ENCODE measurements at regions not wholly inside any gene's neighbourhood (a gene's known extent, or its start where the extent isn't known, plus 50 kb on each side); places are given as distances from the start of the nearest gene placed in this dataset.

DNA sequence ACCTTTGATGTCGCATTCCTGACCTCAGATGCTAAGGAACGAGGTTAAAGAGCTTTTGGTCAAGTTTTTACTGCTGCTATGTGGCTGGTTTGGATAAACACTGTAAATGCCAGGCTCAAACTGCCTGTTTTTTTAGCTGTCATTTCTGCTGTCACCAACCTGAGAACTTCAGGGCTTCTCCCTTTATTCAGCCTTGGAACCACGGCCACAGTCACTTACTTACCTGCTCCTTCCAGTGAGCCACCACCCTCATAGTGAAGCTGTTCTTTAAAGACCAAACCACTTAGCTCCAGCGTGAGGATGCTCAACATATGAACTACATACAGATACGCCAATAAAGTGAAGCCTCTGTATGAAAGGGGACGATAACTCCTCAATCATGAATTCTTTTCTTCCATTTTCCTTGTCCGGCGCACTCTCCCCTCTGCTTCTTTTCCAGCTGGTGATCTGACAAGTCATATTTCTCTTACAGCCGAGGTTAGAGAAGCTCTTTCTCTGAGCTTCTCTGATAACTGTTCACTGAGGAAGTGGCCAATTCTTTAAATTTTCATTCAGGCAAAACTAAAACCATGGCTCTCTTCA, 152.8 kb upstream of the ANK2 start:
- no peak for DNase-seq

- DNase-seq: no peak
Measured at GRCh38 chr4:112897543-112897942, 151.9 kb upstream of the ANK2 start.

DNA sequence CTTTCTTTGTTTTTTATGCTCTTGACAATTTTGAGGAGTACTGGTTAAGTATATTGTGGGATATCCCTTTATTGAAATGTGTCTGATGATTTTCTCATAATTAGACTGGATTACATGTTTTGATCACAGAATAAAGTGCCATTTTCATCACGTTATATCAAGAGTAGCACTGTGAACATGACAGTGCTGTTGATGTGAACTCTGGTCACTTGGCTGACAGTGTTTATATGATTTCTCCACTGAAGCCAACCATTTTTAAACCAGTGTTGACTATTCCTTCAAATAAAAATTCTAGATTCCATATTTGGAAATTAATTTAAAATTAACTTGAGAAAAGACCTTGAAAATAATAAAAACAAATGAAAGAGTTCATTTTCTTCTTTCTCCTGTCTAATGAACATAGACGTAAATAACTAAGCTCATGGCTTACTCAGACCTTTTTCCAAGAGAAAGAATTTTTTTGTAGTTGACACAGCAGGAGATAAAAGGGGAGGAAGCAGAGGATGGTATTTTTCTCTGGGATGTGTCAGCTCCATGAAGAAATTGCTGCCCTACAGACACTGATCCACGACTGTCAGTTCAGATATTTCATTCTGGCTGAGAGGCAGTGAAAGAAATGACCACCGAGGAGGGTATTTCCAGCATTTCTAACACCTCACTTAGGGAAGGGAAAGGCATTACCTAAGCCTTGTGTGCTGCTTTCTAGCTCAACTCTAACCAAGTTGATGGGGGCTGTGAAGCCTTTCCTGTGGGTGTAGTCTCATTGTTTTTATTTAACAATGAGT, 150.9 kb upstream of the ANK2 start:
- DNase-seq: no peak

GRCh38 chr4:112900416-112900815, 149.0 kb upstream of the ANK2 start:
- DNase-seq: no peak

DNA sequence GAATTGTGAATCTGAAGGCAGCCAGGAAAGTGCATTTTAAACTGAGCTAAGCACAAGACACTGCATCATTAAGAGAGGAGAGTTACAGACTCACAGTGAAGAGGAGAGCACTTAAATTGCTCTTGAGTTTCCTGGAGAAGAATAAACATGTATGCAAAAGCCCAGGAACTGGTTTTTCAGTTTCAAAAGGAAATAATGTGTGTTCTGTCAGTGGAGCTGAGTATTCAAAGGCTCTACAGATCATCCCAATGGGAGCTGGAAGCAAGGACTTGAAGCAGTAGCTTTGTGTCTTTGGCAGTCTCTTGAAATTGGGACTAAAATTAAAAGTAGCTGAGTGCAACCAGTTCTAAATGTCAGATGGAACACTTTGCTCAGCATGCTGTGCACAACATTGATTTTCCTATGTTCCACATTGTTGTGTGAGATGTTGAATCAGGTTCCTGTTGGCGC, 147.5 kb upstream of the ANK2 start:
- DNase-seq: no peak

DNA sequence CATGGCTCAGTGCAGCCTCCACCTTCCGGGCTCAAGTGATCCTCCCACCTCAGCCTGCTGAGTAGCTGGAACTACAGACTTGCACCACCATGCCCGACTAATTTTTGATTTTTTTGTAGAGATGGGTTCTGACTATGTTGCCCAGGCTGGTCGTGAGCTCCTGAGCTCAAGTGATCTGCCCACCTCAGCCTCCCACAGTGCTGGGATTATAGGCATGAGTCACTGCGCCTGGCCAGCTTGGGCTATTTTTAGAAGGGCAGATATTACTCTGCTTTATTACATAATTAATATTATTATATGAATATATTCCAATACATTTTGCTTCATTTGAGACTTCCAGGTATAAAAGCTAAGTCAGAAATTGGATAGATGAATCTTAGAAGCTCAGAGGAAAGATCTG, 143.7 kb upstream of the ANK2 start:
- DNase-seq: no peak

DNA sequence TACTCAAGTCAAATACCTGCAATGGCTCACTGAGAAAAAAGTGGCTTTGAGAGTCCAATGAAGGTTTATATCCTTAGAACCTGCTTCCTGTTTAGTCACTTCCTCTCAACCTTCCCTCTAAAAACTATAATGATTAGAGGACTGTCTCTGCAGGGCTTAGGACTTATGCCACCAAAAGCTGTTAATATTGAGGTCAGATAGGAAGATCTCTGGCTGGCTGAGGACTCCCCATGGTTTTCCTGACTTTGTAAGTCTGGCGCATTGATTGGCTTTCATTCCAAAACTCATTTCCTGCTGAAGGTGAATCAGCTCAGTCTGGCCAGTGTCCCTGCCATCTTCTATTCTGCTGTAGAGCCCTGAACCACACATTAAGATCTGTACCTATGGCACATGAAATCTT, 140.9 kb upstream of the ANK2 start:
- no peak for DNase-seq

DNA sequence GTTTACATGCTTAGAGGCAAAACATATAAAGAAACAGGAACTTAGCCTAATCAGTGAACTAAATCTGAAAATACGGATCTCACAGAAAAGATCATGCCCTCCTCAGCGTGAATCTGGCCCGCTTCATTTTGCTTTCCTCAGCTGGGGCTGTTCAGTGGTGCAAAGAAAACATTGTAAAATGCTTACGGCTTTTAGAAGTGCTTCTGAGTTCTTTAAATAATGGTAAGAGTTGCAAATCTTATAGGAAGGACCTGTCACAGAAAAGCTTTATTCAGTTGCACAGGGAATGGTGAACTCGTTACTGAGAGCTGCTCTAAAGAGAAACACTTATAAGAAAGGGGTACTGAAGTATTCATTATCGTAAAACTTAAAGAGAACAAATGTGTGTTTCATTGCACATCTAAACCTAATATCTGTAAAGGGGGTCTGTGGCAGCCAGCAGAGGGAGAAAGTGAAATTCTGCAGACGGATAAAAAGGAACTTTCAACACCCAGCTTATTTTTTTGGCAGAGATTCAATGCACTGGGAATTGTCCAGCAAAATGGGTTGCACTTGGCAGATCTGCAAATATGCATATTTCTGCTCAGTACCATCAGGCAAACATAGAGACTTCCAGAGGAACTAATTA, 139.2 kb upstream of the ANK2 start:
- DNase-seq: no peak

- DNase-seq: no peak
Measured at GRCh38 chr4:112916868-112917267, 132.6 kb upstream of the ANK2 start.

DNA sequence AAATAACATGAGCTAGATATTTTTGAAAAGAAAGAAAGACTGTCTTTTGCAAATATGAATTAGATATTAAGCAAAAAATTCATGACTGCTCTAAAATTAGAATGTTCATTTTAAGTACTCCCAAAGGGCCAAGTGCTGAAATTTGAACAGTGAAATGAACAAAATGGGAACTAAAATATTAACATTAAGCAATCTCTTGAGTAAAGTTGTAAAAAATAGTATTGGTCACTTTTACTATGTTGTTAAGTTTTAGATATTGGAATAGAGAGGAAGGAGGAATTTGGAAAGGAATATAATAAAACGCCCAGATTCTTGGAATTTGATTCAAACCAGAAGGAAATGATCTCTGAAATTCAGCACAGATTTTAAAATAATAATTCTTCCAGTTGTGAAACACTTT, 125.9 kb upstream of the ANK2 start:
- no peak for DNase-seq

- DNase-seq: no peak
Measured at GRCh38 chr4:112926819-112927218, 122.6 kb upstream of the ANK2 start.

DNA sequence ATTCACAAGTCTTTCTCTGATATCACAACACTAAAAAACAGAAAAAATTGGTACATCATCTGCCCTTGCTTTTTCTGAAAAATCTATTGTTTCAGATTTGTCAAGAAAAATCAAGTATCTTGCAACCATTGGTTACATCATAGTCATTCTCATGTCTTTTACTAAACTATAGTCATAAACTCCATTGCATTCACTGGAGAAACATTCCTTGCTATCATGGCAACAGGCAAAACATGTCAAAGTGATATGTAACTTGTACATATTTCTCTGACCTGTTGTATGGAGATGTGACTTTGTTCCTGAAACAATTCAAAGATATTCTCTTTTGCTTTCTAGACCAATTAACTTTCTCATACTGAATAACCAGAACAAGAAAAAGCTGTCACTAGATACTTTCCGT, 121.9 kb upstream of the ANK2 start:
- no peak for DNase-seq

DNA sequence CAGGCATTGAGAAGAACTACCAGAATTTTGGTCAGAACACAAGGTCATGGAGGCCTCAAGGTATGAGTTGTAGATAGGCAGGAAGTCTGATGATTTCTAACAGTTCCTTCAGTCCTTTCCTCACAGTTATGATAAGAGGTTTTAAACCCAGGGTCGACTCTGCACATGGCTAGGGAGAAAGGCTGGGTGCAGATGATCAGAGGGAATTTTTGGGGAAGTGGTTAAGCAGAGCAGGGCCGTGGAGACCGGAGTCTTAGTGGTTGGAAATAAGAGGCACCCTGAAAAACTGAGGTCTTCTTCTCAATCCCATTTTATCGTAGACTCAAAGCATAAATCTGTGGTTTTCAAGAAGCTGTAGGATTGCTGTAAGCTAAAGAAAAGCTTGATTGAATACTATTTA, 118.5 kb upstream of the ANK2 start:
- no peak for DNase-seq

- no peak for DNase-seq
Measured at GRCh38 chr4:112933790-112934189, 115.7 kb upstream of the ANK2 start.

DNA sequence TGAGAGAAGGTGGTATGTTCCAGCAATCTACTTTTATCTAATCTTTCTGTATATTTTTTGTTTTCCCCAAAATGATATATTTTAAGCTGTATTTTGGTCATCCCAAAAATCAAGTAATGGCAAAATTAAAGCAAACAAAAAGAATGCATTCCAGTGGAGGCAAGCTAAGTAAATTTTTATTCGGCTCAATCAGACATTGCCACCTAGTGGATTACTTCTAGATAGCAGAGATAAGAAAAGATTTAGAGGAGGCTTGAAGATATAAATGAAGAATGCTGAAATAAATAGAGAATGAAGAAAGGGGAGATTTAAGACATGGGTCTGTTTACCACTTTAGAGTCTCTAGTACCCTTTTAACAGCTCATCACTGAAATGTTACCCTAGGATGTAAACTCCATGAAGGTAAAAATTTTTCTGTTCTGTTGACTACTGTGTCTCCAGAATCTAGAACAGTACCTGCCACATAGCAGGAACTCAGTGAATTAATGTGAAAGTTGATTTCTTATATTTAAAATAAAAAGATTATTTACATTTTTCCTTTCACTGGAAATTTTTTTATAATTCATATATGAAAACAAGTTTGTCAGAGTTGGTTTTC, 110.9 kb upstream of the ANK2 start:
- no peak for DNase-seq

GRCh38 chr4:112939901-112940300, 109.6 kb upstream of the ANK2 start:
- DNase-seq: no peak

- no peak for DNase-seq
Measured at GRCh38 chr4:112940336-112940735, 109.1 kb upstream of the ANK2 start.

- no peak for DNase-seq
Measured at GRCh38 chr4:112942077-112942476, 107.4 kb upstream of the ANK2 start.

DNA sequence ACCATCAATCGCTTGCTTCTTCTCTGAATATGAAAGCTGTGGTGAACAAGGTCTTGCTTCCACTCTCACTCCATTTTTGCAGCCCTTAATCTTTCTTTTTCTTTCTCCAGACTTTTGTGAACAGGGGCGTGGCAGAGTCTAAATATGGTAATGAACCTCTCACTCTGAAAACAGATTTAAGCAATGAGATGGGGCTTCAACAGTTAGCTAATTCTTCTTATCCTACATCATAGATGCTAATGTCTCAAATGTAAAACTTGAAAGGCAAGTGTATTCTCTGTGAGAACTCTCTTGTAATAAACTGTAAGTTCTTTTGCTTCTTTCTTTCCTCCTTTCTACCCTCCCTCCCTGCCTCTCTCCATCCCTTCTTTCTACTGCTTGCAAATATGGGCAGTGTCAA, 106.5 kb upstream of the ANK2 start:
- DNase-seq: no peak

DNA sequence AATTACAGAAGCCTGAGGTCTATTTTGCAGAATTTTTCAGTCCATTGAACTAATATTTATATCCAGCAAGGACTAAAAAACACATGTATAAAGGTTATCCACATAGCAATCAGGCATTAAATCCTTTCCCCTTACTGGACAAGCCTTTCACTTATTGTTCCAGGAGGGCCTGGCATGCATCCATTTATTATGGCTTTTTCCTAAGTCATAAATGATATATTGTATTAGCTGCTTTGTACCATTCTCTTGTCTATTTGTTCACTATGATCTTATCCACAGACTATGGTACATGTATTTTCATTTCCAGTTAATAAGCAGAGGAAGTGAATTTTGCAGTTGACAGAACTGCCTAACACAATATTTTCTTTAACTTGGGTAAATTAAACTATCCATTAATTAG, 105.4 kb upstream of the ANK2 start:
- DNase-seq: no peak

GRCh38 chr4:112946127-112946526, 103.3 kb upstream of the ANK2 start:
- DNase-seq: no peak

DNA sequence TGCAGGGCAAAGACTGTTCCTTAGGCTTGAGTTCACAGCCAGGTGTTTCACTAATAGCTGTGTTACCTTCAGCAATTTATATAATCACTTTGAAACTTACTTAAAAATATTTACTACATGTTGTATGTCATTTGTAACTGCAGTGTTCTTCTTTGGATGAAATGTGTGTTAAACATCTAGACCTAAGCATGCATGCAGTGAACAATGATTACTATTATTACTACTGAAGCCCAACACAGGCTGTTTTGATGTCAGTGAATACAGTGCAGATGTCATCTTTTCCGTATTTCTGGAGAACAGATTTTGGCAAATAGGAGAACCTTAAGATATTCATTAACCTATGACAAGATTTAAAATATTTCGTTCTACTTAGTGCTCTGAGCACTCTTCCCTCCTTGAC, 101.8 kb upstream of the ANK2 start:
- no peak for DNase-seq

- DNase-seq: no peak
Measured at GRCh38 chr4:112951362-112952312, 97.8 kb upstream of the ANK2 start.

Data from NCI-H2107 (cell line).